ENCODE measurements at regions not wholly inside any gene's neighbourhood (a gene's known extent, or its start where the extent isn't known, plus 50 kb on each side); places are given as distances from the start of the nearest gene placed in this dataset.

GRCh38 chr22:48088926-48089536 is 1326.6 kb downstream of the TBC1D22A start:
- no peaks in the 10 kb centered on the region for H3K9me3 ChIP-seq (ENCODE audit: control insufficient read depth in 2 of 2, low read length in 2 of 2)
- no peak overlapping the region for H3K4me3 ChIP-seq (ENCODE audit: low read length in 2 of 2)
- H3K9ac ChIP-seq (ENCODE audit: low read depth in 1 of 2, low read length in 2 of 2) = no peak overlapping the region
- peaks cover 0 to 4% of the 10 kb centered on the region in 2 donors for H3K4me1 ChIP-seq (ENCODE audit: control insufficient read depth in 2 of 2, insufficient read depth in 2 of 2, low read length in 2 of 2)
- H3K27ac ChIP-seq (ENCODE audit: low read depth in 2 of 2, low read length in 2 of 2) = no peak overlapping the region
- H3K27me3 ChIP-seq (ENCODE audit: control insufficient read depth in 2 of 2, insufficient read depth in 2 of 2, low read length in 2 of 2) = no peaks in the 10 kb centered on the region
- no peaks in the 10 kb centered on the region for H3K36me3 ChIP-seq (ENCODE audit: control insufficient read depth in 2 of 2, insufficient read depth in 2 of 2, low read length in 2 of 2)

- Histone ChIP-seq H3K4me3 (ENCODE audit: low read length in 2 of 2) (no peak overlapping the region), H3K27ac (ENCODE audit: low read depth in 2 of 2, low read length in 2 of 2) (no peak overlapping the region), H3K9me3 (ENCODE audit: control insufficient read depth in 2 of 2, low read length in 2 of 2) (no peaks in the 10 kb centered on the region), H3K4me1 (ENCODE audit: control insufficient read depth in 2 of 2, insufficient read depth in 2 of 2, low read length in 2 of 2) (peaks cover 4% of the 10 kb centered on the region in 2 donors), H3K27me3 (ENCODE audit: control insufficient read depth in 2 of 2, insufficient read depth in 2 of 2, low read length in 2 of 2) (no peaks in the 10 kb centered on the region), H3K36me3 (ENCODE audit: control insufficient read depth in 2 of 2, insufficient read depth in 2 of 2, low read length in 2 of 2) (no peaks in the 10 kb centered on the region), H3K9ac (ENCODE audit: low read depth in 1 of 2, low read length in 2 of 2) (no peak overlapping the region)
Observed at GRCh38 chr22:48088251-48088650, 1325.8 kb downstream of the TBC1D22A start.

- H3K4me3 ChIP-seq (ENCODE audit: low read length in 2 of 2) = no peak overlapping the region
- no peaks in the 10 kb centered on the region for H3K36me3 ChIP-seq (ENCODE audit: control insufficient read depth in 2 of 2, insufficient read depth in 2 of 2, low read length in 2 of 2)
- H3K9me3 ChIP-seq (ENCODE audit: control insufficient read depth in 2 of 2, low read length in 2 of 2) = no peaks in the 10 kb centered on the region
- no peak overlapping the region for H3K9ac ChIP-seq (ENCODE audit: low read depth in 1 of 2, low read length in 2 of 2)
- peaks cover 4% of the 10 kb centered on the region in 2 donors for H3K4me1 ChIP-seq (ENCODE audit: control insufficient read depth in 2 of 2, insufficient read depth in 2 of 2, low read length in 2 of 2)
- H3K27me3 ChIP-seq (ENCODE audit: control insufficient read depth in 2 of 2, insufficient read depth in 2 of 2, low read length in 2 of 2) = peaks cover 0 to 3% of the 10 kb centered on the region in 2 donors
- H3K27ac ChIP-seq (ENCODE audit: low read depth in 2 of 2, low read length in 2 of 2) = no peak overlapping the region
Observed at GRCh38 chr22:48085901-48086645, 1323.6 kb downstream of the TBC1D22A start.

GRCh38 chr22:48084729-48085050 is 1322.2 kb downstream of the TBC1D22A start:
- H3K9me3 ChIP-seq (ENCODE audit: control insufficient read depth in 2 of 2, low read length in 2 of 2) = no peaks in the 10 kb centered on the region
- H3K27ac ChIP-seq (ENCODE audit: low read depth in 2 of 2, low read length in 2 of 2) = no peak overlapping the region
- H3K36me3 ChIP-seq (ENCODE audit: control insufficient read depth in 2 of 2, insufficient read depth in 2 of 2, low read length in 2 of 2) = no peaks in the 10 kb centered on the region
- H3K4me3 ChIP-seq (ENCODE audit: low read length in 2 of 2) = no peak overlapping the region
- no peak overlapping the region for H3K9ac ChIP-seq (ENCODE audit: low read depth in 1 of 2, low read length in 2 of 2)
- H3K4me1 ChIP-seq (ENCODE audit: control insufficient read depth in 2 of 2, insufficient read depth in 2 of 2, low read length in 2 of 2) = peaks cover 0 to 4% of the 10 kb centered on the region in 2 donors
- H3K27me3 ChIP-seq (ENCODE audit: control insufficient read depth in 2 of 2, insufficient read depth in 2 of 2, low read length in 2 of 2) = peaks cover 0 to 3% of the 10 kb centered on the region in 2 donors

- Histone ChIP-seq H3K4me1 (ENCODE audit: control insufficient read depth in 2 of 2, insufficient read depth in 2 of 2, low read length in 2 of 2) (peaks cover 0 to 4% of the 10 kb centered on the region in 2 donors), H3K9me3 (ENCODE audit: control insufficient read depth in 2 of 2, low read length in 2 of 2) (no peaks in the 10 kb centered on the region), H3K4me3 (ENCODE audit: low read length in 2 of 2) (no peak overlapping the region), H3K27ac (ENCODE audit: low read depth in 2 of 2, low read length in 2 of 2) (no peak overlapping the region), H3K9ac (ENCODE audit: low read depth in 1 of 2, low read length in 2 of 2) (no peak overlapping the region), H3K27me3 (ENCODE audit: control insufficient read depth in 2 of 2, insufficient read depth in 2 of 2, low read length in 2 of 2) (peaks cover 0 to 3% of the 10 kb centered on the region in 2 donors), H3K36me3 (ENCODE audit: control insufficient read depth in 2 of 2, insufficient read depth in 2 of 2, low read length in 2 of 2) (no peaks in the 10 kb centered on the region)
Observed at GRCh38 chr22:48084041-48084728, 1321.7 kb downstream of the TBC1D22A start.

GRCh38 chr22:48083502-48083901 is 1321.1 kb downstream of the TBC1D22A start:
- H3K4me1 ChIP-seq (ENCODE audit: control insufficient read depth in 2 of 2, insufficient read depth in 2 of 2, low read length in 2 of 2) = peaks cover 0 to 4% of the 10 kb centered on the region in 2 donors
- no peak overlapping the region for H3K4me3 ChIP-seq (ENCODE audit: low read length in 2 of 2)
- H3K27me3 ChIP-seq (ENCODE audit: control insufficient read depth in 2 of 2, insufficient read depth in 2 of 2, low read length in 2 of 2) = peaks cover 0 to 3% of the 10 kb centered on the region in 2 donors
- H3K27ac ChIP-seq (ENCODE audit: low read depth in 2 of 2, low read length in 2 of 2) = no peak overlapping the region
- no peaks in the 10 kb centered on the region for H3K36me3 ChIP-seq (ENCODE audit: control insufficient read depth in 2 of 2, insufficient read depth in 2 of 2, low read length in 2 of 2)
- no peaks in the 10 kb centered on the region for H3K9me3 ChIP-seq (ENCODE audit: control insufficient read depth in 2 of 2, low read length in 2 of 2)
- H3K9ac ChIP-seq (ENCODE audit: low read depth in 1 of 2, low read length in 2 of 2) = no peak overlapping the region

GRCh38 chr22:48082284-48082683 is 1319.8 kb downstream of the TBC1D22A start:
- Histone ChIP-seq H3K9me3 (ENCODE audit: control insufficient read depth in 2 of 2, low read length in 2 of 2) (no peaks in the 10 kb centered on the region), H3K4me1 (ENCODE audit: control insufficient read depth in 2 of 2, insufficient read depth in 2 of 2, low read length in 2 of 2) (peaks cover 0 to 4% of the 10 kb centered on the region in 2 donors)

GRCh38 chr22:48081281-48081680 is 1318.8 kb downstream of the TBC1D22A start:
- Histone ChIP-seq H3K9ac (ENCODE audit: low read depth in 1 of 2, low read length in 2 of 2) (no peak overlapping the region), H3K4me3 (ENCODE audit: low read length in 2 of 2) (no peak overlapping the region), H3K27me3 (ENCODE audit: control insufficient read depth in 2 of 2, insufficient read depth in 2 of 2, low read length in 2 of 2) (peaks cover 0 to 3% of the 10 kb centered on the region in 2 donors), H3K27ac (ENCODE audit: low read depth in 2 of 2, low read length in 2 of 2) (no peak overlapping the region), H3K4me1 (ENCODE audit: control insufficient read depth in 2 of 2, insufficient read depth in 2 of 2, low read length in 2 of 2) (peaks cover 0 to 4% of the 10 kb centered on the region in 2 donors), H3K9me3 (ENCODE audit: control insufficient read depth in 2 of 2, low read length in 2 of 2) (no peaks in the 10 kb centered on the region), H3K36me3 (ENCODE audit: control insufficient read depth in 2 of 2, insufficient read depth in 2 of 2, low read length in 2 of 2) (no peaks in the 10 kb centered on the region)

More at GRCh38 chr22:48082284-48082683, 1319.8 kb downstream of the TBC1D22A start:
- peaks cover 0 to 3% of the 10 kb centered on the region in 2 donors for H3K27me3 ChIP-seq (ENCODE audit: control insufficient read depth in 2 of 2, insufficient read depth in 2 of 2, low read length in 2 of 2)
- no peaks in the 10 kb centered on the region for H3K36me3 ChIP-seq (ENCODE audit: control insufficient read depth in 2 of 2, insufficient read depth in 2 of 2, low read length in 2 of 2)
- H3K27ac ChIP-seq (ENCODE audit: low read depth in 2 of 2, low read length in 2 of 2) = no peak overlapping the region
- no peak overlapping the region for H3K4me3 ChIP-seq (ENCODE audit: low read length in 2 of 2)
- no peak overlapping the region for H3K9ac ChIP-seq (ENCODE audit: low read depth in 1 of 2, low read length in 2 of 2)

- H3K27me3 ChIP-seq (ENCODE audit: control insufficient read depth in 2 of 2, insufficient read depth in 2 of 2, low read length in 2 of 2) = peaks cover 0 to 3% of the 10 kb centered on the region in 2 donors
- H3K4me3 ChIP-seq (ENCODE audit: low read length in 2 of 2) = no peak overlapping the region
- no peaks in the 10 kb centered on the region for H3K9me3 ChIP-seq (ENCODE audit: control insufficient read depth in 2 of 2, low read length in 2 of 2)
- no peak overlapping the region for H3K9ac ChIP-seq (ENCODE audit: low read depth in 1 of 2, low read length in 2 of 2)
- peaks cover 0 to 4% of the 10 kb centered on the region in 2 donors for H3K4me1 ChIP-seq (ENCODE audit: control insufficient read depth in 2 of 2, insufficient read depth in 2 of 2, low read length in 2 of 2)
- H3K36me3 ChIP-seq (ENCODE audit: control insufficient read depth in 2 of 2, insufficient read depth in 2 of 2, low read length in 2 of 2) = no peaks in the 10 kb centered on the region
- no peak overlapping the region for H3K27ac ChIP-seq (ENCODE audit: low read depth in 2 of 2, low read length in 2 of 2)
Observed at GRCh38 chr22:48080316-48081165, 1318.1 kb downstream of the TBC1D22A start.
